NCI-H510A treated with DMSO at 0.1 percent for 48 hours (cell line): ENCODE measurements at regions not wholly inside any gene's neighbourhood (a gene's known extent, or its start where the extent isn't known, plus 50 kb on each side); places are given as distances from the start of the nearest gene placed in this dataset.
A peak's percentile ranks its signal among the peaks of the same experiment; 100 is the strongest.

Experiments
- DNase-seq: peaks from one replicate; lab custom pipeline; 2025; lab: John Stamatoyannopoulos, UW

DNA sequence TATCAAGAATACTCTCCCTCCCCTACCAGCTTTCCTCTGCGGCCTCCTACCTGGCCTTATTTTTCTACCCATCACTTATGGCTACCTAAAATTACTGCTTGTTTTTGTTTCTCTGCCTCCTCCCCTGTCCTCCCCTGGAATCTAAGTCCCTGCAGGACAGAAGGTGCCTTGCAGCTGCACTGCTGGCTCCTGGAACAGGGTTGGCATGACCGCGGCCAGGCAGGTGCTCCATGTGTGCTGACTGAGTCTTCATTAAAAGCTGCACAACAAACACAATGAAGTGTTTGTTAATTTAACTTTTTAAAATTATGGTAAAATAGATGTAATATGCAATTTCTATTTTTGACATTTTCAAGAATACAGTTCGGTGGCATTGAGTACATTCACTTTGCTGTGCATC, 171.9 kb upstream of the FHL2 start:
- DNase-seq = no peak

DNA sequence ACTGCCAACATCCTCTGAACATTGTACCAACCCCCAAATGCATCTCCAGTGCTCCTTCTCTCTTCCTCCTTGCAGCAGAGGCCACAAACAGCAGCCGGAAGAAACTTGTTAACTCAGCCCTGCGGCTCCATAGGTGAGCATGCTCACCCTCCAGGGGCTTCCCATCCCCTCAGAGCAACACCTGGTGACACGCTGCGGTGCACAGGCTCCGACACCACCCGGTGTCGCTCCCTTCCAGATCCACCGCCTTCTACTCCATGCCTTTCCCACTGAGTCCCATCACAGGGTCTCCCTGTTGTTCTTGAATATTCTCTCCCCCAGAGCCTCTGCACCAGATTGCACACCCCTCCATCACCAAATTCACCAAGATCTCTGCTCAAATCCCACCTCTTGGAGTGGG, 171.5 kb upstream of the FHL2 start:
- DNase-seq = no peak

- no peak for DNase-seq
Observed at GRCh38 chr2:105569606-105570005, 170.8 kb upstream of the FHL2 start.

DNA sequence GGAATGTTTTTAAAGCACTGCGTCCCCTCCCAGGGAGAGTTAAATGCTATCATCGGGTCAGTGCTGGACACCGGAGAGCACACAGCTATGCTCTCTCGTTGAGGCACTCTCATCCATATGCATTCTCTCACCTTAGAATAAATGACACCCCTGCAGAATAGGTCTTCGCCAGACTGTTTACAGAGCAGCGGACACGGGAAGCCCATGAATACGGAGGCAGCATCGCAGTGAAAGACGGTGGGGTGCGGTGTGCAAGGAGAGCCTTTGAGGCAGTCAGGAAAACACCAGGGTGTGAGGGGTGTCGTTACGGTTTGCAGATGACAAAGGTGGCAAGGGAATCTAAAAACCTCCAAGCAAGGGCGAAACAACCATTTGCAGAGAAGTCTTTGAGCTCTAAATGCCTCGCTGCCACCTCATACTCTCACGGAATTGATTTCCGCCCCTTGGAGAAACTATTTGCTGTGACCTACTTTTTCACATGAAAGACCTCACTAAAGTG, 169.2 kb upstream of the FHL2 start:
- no peak for DNase-seq

DNA sequence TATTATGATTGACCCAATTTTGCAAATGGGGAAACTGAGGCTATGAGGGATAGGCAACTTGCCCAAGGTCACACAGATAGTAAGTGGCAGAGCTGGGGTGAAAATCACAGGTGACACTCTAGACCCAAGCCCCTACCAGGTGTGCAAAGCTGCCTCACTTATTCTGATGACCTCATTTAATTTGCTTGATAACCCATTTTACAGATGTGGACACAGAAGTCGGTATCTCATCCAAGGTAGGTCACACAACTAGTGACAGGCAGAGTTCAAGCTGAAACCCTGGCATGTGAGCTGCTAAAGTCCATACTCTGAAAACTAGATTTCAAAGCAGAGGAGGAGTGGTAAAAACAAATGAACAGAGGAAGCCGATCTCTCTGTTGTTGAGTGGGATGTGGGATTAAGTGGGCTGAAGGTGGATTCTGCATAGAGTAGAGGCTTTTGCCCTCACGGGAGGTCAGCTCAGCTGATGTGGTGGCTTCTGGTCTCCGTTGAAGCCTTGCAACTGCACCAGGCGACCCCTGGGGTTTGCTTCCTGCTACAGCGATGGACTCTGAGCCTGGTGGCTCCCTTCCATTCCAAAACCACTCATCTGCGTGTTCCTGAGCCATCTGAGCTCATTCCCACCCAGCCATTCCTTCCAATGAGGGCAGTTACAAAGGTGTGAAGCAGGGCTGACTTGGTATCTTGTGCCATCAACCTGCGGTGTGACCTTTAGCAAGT, 164.3 kb upstream of the FHL2 start:
- DNase-seq = no peak

DNA sequence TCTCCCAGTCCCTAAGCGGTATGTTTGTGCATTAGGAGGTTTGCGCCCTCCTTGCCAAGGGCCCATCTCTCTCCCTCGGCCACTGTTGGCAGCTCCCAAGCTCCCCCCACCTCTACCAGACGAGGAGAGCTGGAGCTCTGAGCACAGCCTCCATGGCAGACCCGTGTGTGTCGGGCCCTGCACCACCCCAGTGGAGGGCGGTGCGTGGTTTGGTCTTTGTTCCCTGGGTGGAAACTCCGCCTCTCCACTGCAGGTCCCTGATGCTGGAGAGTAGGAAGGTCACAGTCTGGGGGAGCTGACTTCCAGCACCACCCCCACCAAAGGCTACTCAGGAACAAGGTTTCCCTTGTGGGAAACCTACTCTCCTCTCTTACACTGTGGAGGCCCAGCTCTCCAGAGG, 162.6 kb upstream of the FHL2 start:
- DNase-seq = no peak

GRCh38 chr2:105560157-105560556, 161.3 kb upstream of the FHL2 start:
- no peak for DNase-seq

DNA sequence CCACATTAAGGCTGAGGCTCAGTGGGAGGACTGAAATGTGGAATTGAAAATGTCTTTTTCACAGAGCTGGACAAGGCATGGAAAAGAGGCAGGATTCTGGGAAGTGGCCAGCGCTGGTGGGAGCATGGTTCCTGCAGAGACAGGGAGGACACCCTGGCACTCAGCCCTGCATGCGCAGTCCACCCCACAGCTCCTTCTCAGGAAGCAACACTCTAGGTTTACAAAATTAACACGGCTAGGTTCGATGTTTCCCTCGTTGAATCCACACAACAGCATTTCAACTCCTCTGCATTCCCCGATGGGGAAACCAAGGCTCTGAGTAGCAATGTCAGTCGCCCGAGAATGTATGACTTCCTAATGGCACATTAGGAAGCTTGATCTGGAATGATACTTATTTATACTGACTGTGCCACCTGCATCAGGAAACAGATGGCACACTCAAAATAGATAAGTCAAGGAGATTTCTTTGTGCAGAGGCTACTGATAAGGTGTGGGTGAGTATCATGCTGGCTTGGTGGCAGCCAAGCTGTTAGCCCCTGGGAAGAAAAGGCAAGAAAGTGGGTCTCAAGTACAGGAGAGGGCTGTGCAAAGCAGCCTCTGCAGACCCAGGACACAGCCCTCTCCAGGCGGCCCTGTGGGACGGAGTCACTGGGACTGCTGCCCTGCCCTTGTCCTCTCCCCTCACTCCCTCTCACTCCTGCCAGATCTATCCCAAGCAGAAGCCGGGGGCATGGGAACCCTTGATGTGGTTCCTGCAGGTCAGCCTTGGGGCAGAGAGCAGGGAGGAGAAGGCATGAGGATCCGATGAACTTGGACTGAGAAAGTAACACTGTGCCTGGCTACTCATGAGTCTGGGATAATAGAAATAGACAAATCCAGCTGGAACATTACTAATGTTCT, 158.4 kb upstream of the FHL2 start:
- no peak for DNase-seq

GRCh38 chr2:105556366-105556765, 157.5 kb upstream of the FHL2 start:
- DNase-seq = no peak

- no peak for DNase-seq
Observed at GRCh38 chr2:105554235-105554634, 155.4 kb upstream of the FHL2 start.

DNA sequence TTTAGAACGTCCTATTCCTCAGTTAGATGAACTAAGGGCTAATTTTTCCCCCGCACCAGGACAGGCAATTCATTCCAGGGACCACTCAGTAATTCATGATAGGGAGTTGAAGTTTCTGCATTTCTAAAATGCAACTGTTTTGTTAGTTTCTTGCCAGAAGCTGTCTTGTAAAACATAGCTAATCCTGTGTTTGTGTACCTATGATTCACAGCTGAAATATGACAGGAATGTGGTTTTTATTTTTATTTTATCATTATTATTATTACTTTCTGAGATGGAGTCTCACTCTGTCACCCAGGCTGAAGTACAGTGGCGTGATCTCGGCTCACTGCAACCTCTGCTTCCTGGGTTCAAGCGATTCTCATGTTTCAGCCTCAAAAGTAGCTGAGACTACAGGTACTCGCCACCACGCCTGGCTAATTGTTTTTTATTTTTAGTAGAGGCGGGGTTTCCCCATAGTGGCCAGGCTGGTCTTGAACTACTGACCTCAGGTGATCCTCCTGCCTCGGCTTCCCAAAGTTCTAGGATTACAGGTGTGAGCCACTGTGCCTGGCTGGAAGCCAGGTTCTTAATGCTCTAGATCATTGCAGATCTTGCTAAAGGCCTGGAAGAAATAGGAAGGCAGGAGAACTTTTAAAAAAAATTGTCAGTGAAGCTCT, 154.8 kb upstream of the FHL2 start:
- no peak for DNase-seq

GRCh38 chr2:105546628-105546974, 147.8 kb upstream of the FHL2 start:
- no peak for DNase-seq

DNA sequence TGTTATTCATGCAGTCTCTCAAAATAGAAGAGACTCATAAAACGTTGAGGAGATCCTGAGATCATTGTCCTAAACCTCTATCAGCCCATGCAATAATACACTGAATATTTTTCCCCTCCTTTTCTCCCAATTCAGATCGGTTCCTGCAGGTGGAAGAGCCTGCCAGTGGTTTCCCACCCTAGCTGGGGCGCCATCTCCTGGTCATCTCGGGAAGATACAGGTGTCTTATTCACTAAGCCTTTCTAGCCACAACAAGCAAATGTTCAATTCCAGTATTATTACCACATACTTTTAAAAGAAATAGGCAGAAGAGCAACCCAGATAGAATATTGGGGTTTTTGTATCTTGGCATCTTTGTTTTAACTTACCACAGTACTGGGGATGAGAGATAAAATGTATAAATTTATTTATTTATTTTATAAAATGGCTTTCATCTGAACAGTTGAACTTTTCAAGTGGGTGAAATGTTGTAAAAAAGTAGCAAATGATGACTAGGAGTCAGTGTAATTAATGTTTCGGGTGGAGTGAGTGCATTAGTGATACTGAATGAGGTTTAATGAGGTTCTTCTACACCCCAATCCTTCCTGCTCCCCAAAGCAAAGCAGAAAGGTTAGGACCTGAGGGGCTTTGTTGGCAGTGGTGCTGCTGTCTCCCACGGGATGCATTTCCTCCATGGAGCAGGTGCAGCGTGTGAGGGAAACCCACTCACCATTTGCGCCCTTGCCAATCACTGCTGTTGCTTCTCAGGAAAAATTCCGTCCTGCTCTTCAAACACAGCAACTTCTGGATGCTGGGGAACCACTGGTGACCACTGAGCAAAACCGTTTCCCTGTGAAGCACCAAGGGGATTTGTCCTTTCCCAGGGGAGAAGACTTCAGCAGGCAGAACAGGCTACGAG, 147.1 kb upstream of the FHL2 start:
- peak; percentile 59 for DNase-seq

- no peak for DNase-seq
Observed at GRCh38 chr2:105544591-105545377, 145.9 kb upstream of the FHL2 start.

GRCh38 chr2:105541189-105542050, 142.6 kb upstream of the FHL2 start:
- no peak for DNase-seq

- DNase-seq = no peak
Observed at GRCh38 chr2:105540642-105541041, 141.8 kb upstream of the FHL2 start.

DNA sequence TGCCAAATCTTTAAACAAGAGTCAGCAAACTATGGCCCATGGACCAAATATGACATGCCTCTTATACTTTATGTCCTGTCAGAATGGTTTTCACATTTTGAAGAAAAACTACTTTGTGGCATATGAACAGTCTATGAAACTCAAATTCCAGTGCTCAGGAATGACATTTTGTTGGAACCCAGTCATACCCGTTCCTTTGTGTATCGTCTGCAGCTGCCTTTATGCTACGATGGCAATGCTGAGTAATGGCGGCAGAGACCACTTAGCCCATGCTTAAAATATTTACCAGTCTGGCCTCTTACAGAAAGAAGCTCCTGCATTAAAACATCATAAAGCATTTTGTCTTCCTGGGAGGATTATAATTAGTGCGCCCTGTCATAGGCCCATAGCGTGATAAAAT, 140.5 kb upstream of the FHL2 start:
- no peak for DNase-seq

DNA sequence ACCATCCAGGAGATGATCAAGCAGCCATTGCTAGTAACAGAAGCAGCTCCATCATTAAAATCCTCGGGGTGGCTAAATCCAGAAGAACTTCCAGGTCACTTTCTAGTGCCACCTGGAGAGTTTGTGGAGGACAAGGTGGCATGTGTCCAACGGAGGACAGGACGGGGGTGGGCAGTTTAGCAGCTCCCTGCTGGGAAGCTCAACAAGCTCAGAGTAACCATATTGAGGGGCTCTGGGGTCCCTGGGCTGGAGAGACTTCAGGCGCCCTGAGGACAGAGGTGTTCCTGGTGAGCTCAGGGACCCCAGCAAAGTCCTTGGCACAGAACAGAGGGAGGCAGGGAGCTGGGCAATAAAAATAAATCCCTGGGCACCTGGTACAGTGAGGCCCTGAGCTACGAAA, 140.0 kb upstream of the FHL2 start:
- DNase-seq = no peak

DNA sequence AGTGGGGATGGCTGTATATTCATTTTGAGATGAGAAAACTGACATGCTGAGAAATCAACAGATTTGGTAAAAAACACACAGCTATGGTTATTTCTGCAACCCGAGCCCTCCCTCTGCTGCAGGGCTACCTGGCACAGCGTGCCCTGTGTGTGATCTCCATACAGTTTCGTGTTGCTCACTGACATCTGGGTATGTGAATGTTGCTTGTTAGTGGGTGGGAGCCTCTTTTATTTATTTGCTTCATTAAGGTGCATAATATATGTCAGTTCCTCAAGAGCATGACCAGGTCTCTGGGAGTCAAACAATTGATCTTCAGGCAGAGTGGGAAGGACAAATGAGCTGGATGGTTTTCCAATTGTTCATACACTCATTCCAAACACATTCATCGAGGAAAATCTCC, 139.1 kb upstream of the FHL2 start:
- no peak for DNase-seq

DNA sequence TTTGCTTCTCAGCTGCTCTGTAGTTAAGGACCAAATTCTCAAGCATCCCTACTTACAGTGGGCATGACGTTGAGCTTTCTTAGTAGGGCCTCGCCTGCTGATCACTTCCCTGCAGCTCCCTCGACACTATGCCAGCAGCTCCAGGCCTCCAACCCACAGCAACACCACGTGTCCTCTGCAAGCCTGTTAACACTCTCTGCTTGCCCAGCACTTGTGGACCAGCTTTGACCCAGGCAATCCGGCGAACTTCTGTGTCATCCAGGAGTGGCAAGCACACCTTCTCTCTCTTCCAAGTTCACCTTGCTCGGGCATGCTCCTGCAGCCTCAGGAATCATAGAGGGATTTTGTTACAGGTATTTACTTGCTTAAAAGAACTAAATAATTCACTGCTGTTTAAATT, 138.6 kb upstream of the FHL2 start:
- no peak for DNase-seq
